MM.1S (cell line): ENCODE measurements at regions not wholly inside any gene's neighbourhood (a gene's known extent, or its start where the extent isn't known, plus 50 kb on each side); places are given as distances from the start of the nearest gene placed in this dataset.
"Not testable (repeated sequence)": the region's sequence is repeated elsewhere in the genome, so short reads cannot be mapped to it uniquely, and the experiment has no call there.

ENCODE experiments used
- DNase-seq: peaks from one replicate; pipeline ENCODE4 v3.0.0-alpha.2; 2015
- H2AFZ ChIP-seq: fragments of 300-600 bp; sonication (generic); 2 replicates; pipeline ENCODE4 v1.6.0; 2016; ENCODE audit warnings: antibody characterized with exemption, low read length
- H3F3A ChIP-seq: fragments of 300-600 bp; sonication (generic); 2 replicates; pipeline ENCODE4 v1.6.1; 2016; ENCODE audit warnings: mild to moderate bottlenecking, antibody characterized with exemption, low read length, moderate library complexity, mixed read lengths; ENCODE audit not compliant: insufficient read depth
- H3K27ac ChIP-seq: fragments of 300-600 bp; sonication (generic); 2 replicates; pipeline ENCODE4 v1.5.1; 2016; ENCODE audit warnings: mild to moderate bottlenecking, low read length
- H3K27me3 ChIP-seq: fragments of 300-600 bp; sonication (generic); replicated peaks from 2 replicates; pipeline ENCODE4 v1.6.0; 2016; ENCODE audit warnings: low read length; ENCODE audit not compliant: insufficient read depth
- H3K36me3 ChIP-seq: fragments of 300-600 bp; sonication (generic); replicated peaks from 2 replicates; pipeline ENCODE4 v1.6.1; 2016; ENCODE audit warnings: mild to moderate bottlenecking, low read length, mixed read lengths; ENCODE audit not compliant: insufficient read depth
- H3K4me1 ChIP-seq: fragments of 300-600 bp; sonication (generic); 2 replicates; pipeline ENCODE4 v1.6.1; 2016; ENCODE audit warnings: low read length, mixed read lengths
- H3K4me2 ChIP-seq: fragments of 300-600 bp; sonication (generic); 2 replicates; pipeline ENCODE4 v1.6.0; 2016; ENCODE audit warnings: low read depth, low read length
- H3K4me3 ChIP-seq: fragments of 300-600 bp; sonication (generic); 2 replicates; pipeline ENCODE4 v1.5.1; 2016; ENCODE audit warnings: low read length, mixed read lengths
- H3K79me2 ChIP-seq: fragments of 300-600 bp; sonication (generic); 2 replicates; pipeline ENCODE4 v1.6.1; 2016; ENCODE audit warnings: mixed run types, low read length, mixed read lengths
- H3K9ac ChIP-seq: fragments of 300-600 bp; sonication (generic); 2 replicates; pipeline ENCODE4 v1.6.1; 2016; ENCODE audit warnings: low read length, mixed read lengths
- H3K9me2 ChIP-seq: fragments of 300-600 bp; sonication (generic); replicated peaks from 2 replicates; pipeline ENCODE4 v1.6.1; 2016; ENCODE audit warnings: mild to moderate bottlenecking, low read length, mixed read lengths; ENCODE audit not compliant: insufficient read depth
- H3K9me3 ChIP-seq: fragments of 300-600 bp; sonication (generic); replicated peaks from 2 replicates; pipeline ENCODE4 v1.6.1; 2016; ENCODE audit warnings: mild to moderate bottlenecking, low read length, mixed read lengths; ENCODE audit not compliant: insufficient read depth
- H4K20me1 ChIP-seq: fragments of 300-600 bp; sonication (generic); 2 replicates; pipeline ENCODE4 v1.6.1; 2016; ENCODE audit warnings: mild to moderate bottlenecking, low read length, moderate library complexity, mixed read lengths; ENCODE audit not compliant: insufficient read depth
- EZH2 ChIP-seq: fragments of 300-600 bp; sonication (generic); optimal IDR thresholded peaks from 2 replicates; pipeline ENCODE3; 2017; ENCODE audit warnings: low read depth, mild to moderate bottlenecking, antibody characterized with exemption, low read length, mixed read lengths
- EZH2phosphoT487 ChIP-seq: fragments of 300-600 bp; sonication (generic); IDR thresholded peaks from 2 replicates; pipeline ENCODE4 v1.6.1; 2018; ENCODE audit warnings: antibody characterized with exemption, low read length
- TF ChIP-seq, protein P1 (sequence below): fragments of 300-600 bp; sonication (generic); IDR thresholded peaks from 2 replicates; pipeline ENCODE4 v1.5.1; 2016; ENCODE audit warnings: antibody characterized with exemption, low read length, mixed read lengths

DNA sequence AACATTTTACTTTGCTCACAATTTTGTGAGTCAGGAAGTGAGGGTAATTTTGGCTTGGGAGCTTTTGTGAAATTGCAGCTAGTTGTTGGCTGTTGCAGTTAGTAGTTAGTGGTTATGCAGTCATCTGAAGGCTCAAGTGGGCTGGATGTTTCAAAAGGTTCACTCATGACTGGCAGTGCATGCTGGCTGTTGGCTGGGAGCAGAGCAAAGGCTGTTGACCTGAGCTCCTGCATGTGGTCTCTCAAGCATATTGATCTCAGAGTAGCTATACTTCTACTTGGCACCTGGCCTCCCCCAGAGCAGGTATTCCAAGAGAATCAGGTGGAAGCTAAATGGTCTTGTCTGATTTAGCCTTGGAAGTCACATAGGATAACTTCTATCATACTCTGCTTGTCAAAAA lies 414.1 kb upstream of the STXBP6 start:
- Histone ChIP-seq H3K27ac (no peak overlapping the region), H3K4me3 (no peak overlapping the region), H3K9ac (no peak overlapping the region), H4K20me1 (no peaks in the 10 kb centered on the region), H2AFZ (no peak overlapping the region), H3K27me3 (no peaks in the 10 kb centered on the region), H3F3A (no peaks in the 10 kb centered on the region), H3K36me3 (no peaks in the 10 kb centered on the region), H3K4me2 (no peak overlapping the region), H3K9me3 (no peaks in the 10 kb centered on the region), H3K4me1 (no peaks in the 10 kb centered on the region), H3K79me2 (no peaks in the 10 kb centered on the region), H3K9me2 (no peaks in the 10 kb centered on the region)
- TF ChIP-seq EZH2 = no peak
- DNase-seq = no peak

DNA sequence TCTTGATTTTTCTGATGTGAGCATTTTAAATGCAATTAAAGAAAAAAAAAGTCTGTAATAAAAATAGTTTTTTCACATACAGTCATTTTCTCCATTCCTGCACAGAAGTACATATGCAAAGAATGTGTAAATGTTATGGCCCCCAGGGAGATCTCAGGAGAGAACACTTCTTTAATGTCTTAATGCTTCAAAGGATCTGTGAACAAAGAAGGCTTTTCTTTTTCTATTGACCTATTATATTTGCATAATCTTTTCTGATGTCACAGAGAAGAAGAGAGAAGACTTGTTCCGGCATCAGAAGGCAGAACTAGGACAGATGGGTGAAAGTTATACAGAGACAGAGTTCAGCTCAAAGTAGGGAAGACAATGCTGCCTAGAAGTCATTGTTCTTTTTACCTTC lies 413.5 kb upstream of the STXBP6 start:
- Histone ChIP-seq H3K4me2 (no peak overlapping the region), H3K36me3 (no peaks in the 10 kb centered on the region), H3K4me1 (no peaks in the 10 kb centered on the region), H3K9ac (no peak overlapping the region), H3F3A (no peaks in the 10 kb centered on the region), H4K20me1 (no peaks in the 10 kb centered on the region), H3K4me3 (no peak overlapping the region), H3K27me3 (no peaks in the 10 kb centered on the region), H3K9me3 (no peaks in the 10 kb centered on the region), H3K27ac (no peak overlapping the region), H3K9me2 (no peaks in the 10 kb centered on the region), H2AFZ (no peak overlapping the region), H3K79me2 (no peaks in the 10 kb centered on the region)
- TF ChIP-seq, protein P1, sequence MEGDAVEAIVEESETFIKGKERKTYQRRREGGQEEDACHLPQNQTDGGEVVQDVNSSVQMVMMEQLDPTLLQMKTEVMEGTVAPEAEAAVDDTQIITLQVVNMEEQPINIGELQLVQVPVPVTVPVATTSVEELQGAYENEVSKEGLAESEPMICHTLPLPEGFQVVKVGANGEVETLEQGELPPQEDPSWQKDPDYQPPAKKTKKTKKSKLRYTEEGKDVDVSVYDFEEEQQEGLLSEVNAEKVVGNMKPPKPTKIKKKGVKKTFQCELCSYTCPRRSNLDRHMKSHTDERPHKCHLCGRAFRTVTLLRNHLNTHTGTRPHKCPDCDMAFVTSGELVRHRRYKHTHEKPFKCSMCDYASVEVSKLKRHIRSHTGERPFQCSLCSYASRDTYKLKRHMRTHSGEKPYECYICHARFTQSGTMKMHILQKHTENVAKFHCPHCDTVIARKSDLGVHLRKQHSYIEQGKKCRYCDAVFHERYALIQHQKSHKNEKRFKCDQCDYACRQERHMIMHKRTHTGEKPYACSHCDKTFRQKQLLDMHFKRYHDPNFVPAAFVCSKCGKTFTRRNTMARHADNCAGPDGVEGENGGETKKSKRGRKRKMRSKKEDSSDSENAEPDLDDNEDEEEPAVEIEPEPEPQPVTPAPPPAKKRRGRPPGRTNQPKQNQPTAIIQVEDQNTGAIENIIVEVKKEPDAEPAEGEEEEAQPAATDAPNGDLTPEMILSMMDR = no peak
- TF ChIP-seq EZH2 (no peak), EZH2phosphoT487 (no peak)
- DNase-seq = no peak

DNA sequence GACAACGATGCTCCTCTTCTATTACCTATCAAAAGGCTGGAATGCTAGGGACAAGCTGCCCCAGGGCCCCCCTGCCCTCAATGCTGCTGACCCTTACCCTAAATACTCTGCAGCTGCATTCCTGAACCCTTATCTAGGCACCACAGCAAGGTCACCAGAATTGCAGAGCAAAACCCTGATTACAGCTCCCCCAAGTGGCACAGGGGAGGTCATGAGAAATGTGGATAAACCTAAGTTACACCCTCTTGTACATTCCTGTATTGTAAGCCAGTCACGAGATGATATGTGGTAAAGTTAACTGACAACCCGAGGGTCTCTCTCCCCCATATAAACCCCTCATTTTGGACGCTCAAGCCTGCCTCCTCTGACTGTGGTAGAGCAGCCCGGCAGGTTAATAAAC lies 411.8 kb upstream of the STXBP6 start:
- Histone ChIP-seq H3F3A (no peaks in the 10 kb centered on the region), H3K27me3 (no peaks in the 10 kb centered on the region), H3K4me2 (no peak overlapping the region), H3K9me3 (no peaks in the 10 kb centered on the region), H2AFZ (no peak overlapping the region), H4K20me1 (no peaks in the 10 kb centered on the region), H3K4me3 (no peak overlapping the region), H3K9me2 (no peaks in the 10 kb centered on the region), H3K79me2 (no peaks in the 10 kb centered on the region), H3K27ac (no peak overlapping the region), H3K9ac (no peak overlapping the region), H3K36me3 (no peaks in the 10 kb centered on the region), H3K4me1 (no peaks in the 10 kb centered on the region)
- TF ChIP-seq EZH2phosphoT487 = no peak
- no peak for TF ChIP-seq EZH2
- TF ChIP-seq, protein P1 = no peak
- DNase-seq = no peak

DNA sequence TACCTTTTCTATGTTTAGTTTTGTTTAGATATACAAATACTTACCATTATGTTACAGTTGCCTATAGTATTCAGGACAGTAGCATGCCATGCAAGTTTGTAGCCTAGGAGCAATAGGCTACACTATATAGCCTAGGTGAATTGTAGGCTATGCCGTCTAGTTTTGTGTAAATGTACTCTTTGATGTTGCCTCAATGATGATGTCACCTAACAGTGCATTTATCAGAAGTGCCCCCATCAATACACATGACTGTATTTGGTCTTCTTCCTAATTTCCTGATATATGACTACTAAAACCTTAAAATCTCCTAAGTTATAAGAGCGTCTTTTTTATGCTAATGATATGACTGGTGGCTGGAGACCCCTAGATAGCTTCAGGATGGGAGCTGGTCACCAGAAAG lies 394.4 kb upstream of the STXBP6 start:
- Histone ChIP-seq H3K9me2 (no peaks in the 10 kb centered on the region), H3K9ac (no peak overlapping the region), H3K4me1 (no peaks in the 10 kb centered on the region), H3K4me2 (no peak overlapping the region), H2AFZ (no peak overlapping the region), H3K27ac (no peak overlapping the region), H3K79me2 (no peaks in the 10 kb centered on the region), H3K4me3 (no peak overlapping the region), H3K9me3 (no peaks in the 10 kb centered on the region), H3K36me3 (no peaks in the 10 kb centered on the region), H4K20me1 (no peaks in the 10 kb centered on the region), H3K27me3 (no peaks in the 10 kb centered on the region), H3F3A (no peaks in the 10 kb centered on the region)
- TF ChIP-seq, protein P1 = no peak
- TF ChIP-seq EZH2phosphoT487 (no peak), EZH2 (no peak)
- DNase-seq = no peak

DNA sequence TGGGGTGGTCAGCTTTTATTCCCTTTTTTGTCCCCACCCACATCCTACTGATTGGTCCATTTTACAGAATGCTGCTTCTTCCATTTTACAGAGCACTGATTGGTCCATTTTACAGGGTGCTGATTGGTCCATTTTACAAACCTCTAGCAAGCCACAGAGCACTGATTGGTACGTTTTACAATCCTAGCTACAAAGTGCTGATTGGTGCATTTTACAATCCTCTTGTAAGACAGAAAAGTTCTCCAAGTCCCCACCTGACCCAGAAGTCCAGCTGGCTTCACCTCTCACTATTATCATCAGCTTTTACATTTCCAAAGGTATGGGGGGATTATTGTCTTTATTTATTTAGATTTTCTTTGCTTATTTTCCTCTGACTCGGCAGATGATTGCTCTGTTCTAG lies 390.4 kb upstream of the STXBP6 start:
- not testable (repeated sequence) for H3F3A ChIP-seq, H3K36me3 ChIP-seq, H3K27ac ChIP-seq, H3K9me3 ChIP-seq, H3K9ac ChIP-seq, H4K20me1 ChIP-seq, H3K4me1 ChIP-seq, DNase-seq, H3K4me2 ChIP-seq, H2AFZ ChIP-seq, H3K27me3 ChIP-seq, H3K4me3 ChIP-seq, H3K79me2 ChIP-seq, H3K9me2 ChIP-seq
